ENCODE measurements at regions not wholly inside any gene's neighbourhood (a gene's known extent, or its start where the extent isn't known, plus 50 kb on each side); places are given as distances from the start of the nearest gene placed in this dataset.

DNA sequence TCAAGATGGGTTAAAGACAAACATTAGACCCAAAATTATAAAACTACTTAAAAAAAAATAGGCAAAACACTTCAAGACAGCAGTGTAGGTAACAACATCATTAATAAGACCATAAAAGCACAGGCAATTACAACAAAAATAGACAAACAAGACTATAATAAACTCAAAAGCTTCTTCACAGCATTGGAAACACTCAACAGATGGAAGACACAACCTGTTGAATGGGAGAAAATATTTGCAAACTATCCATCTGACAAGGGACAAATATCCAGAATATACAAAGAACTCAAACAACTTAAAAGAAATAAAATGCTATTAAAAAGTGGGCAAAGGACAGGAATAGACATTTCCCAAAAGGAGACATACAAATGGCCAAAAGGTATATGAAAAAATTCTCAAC, 170.7 kb downstream of the HHIP start:
- TF ChIP-seq RAD21 (IDR thresholded peaks at IDR 0.05; ENCODE audit: low read depth): no peak
- TF ChIP-seq, protein P1, sequence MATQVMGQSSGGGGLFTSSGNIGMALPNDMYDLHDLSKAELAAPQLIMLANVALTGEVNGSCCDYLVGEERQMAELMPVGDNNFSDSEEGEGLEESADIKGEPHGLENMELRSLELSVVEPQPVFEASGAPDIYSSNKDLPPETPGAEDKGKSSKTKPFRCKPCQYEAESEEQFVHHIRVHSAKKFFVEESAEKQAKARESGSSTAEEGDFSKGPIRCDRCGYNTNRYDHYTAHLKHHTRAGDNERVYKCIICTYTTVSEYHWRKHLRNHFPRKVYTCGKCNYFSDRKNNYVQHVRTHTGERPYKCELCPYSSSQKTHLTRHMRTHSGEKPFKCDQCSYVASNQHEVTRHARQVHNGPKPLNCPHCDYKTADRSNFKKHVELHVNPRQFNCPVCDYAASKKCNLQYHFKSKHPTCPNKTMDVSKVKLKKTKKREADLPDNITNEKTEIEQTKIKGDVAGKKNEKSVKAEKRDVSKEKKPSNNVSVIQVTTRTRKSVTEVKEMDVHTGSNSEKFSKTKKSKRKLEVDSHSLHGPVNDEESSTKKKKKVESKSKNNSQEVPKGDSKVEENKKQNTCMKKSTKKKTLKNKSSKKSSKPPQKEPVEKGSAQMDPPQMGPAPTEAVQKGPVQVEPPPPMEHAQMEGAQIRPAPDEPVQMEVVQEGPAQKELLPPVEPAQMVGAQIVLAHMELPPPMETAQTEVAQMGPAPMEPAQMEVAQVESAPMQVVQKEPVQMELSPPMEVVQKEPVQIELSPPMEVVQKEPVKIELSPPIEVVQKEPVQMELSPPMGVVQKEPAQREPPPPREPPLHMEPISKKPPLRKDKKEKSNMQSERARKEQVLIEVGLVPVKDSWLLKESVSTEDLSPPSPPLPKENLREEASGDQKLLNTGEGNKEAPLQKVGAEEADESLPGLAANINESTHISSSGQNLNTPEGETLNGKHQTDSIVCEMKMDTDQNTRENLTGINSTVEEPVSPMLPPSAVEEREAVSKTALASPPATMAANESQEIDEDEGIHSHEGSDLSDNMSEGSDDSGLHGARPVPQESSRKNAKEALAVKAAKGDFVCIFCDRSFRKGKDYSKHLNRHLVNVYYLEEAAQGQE (IDR thresholded peaks at IDR 0.05; ENCODE audit: low read depth): no peak
- TF ChIP-seq EP300 (IDR thresholded peaks at IDR 0.05; ENCODE audit: borderline replicate concordance): no peak
- TF ChIP-seq CEBPB (IDR thresholded peaks at IDR 0.05): no peak

All from Ishikawa (cell line).